B cell (primary cell): ENCODE measurements at regions not wholly inside any gene's neighbourhood (a gene's known extent, or its start where the extent isn't known, plus 50 kb on each side); places are given as distances from the start of the nearest gene placed in this dataset.

Experiments used
- ATAC-seq: fragments of 200-7000 bp; cut with Tn5 transposase; one replicate; pipeline ENCODE4 v1.10.0; 2021; ENCODE audit warnings: low read depth, mild to moderate bottlenecking, moderate number of reproducible peaks, moderate library complexity
- CTCF ChIA-PET: fragments of 350-600 bp; sonication (Branson Sonifier 250); formaldehyde crosslinking; loops from one replicate; lab custom pipeline; 2021; ENCODE audit warnings: antibody characterized with exemption, inconsistent platforms; lab: Charles Lee
- POLR2A ChIA-PET: fragments of 350-600 bp; sonication (Branson Sonifier 250); formaldehyde crosslinking; loops from one replicate; lab custom pipeline; 2021; ENCODE audit warnings: antibody characterized with exemption; lab: Charles Lee
- DNase-seq: peaks from one replicate; pipeline ENCODE4 v3.0.0; 2013
- H2AFZ ChIP-seq: 2 replicates; pipeline ENCODE4 v1.6.1; 2012; ENCODE audit warnings: mild to moderate bottlenecking, low read depth, low read length; ENCODE audit not compliant: insufficient read depth, poor library complexity, severe bottlenecking
- H3K27ac ChIP-seq, 2 donors: 1 replicate in 1 of 2; 2 replicates in 1 of 2; pipeline ENCODE4 v1.5.1; 2012 to 2013; ENCODE audit warnings: low read length in 2 of 2, mild to moderate bottlenecking in 2 of 2, moderate library complexity in 1 of 2
- H3K27me3 ChIP-seq, 4 experiments: fragments of 200-600 bp in 1 of 4; sonication (generic) in 1 of 4; replicated peaks in 1 of 4; 1 replicate in 2 of 4; 2 replicates in 2 of 4; pipeline versions ENCODE4 v1.6.1 to v1.7.0; 2013 to 2016; ENCODE audit warnings: low read length in 3 of 4, mild to moderate bottlenecking in 2 of 4, mixed read lengths in 1 of 4, moderate library complexity in 1 of 4; ENCODE audit not compliant: insufficient read depth in 4 of 4, control insufficient read depth in 3 of 4; ENCODE audit errors: control extremely low read depth in 1 of 4
- H3K36me3 ChIP-seq, 2 experiments: replicated peaks in 1 of 2; 1 replicate in 1 of 2; 2 replicates in 1 of 2; pipeline versions ENCODE4 v1.6.1 to v1.7.1; 2013; ENCODE audit warnings: low read length in 1 of 2; ENCODE audit not compliant: insufficient read depth in 2 of 2, control insufficient read depth in 1 of 2; ENCODE audit errors: control extremely low read depth in 1 of 2, extremely low read depth in 1 of 2
- H3K4me1 ChIP-seq, 2 donors: fragments of 200-600 bp in 1 of 2; sonication (generic) in 1 of 2; 1 replicate in 1 of 2; 2 replicates in 1 of 2; pipeline versions ENCODE4 v1.5.1 to v1.6.1; 2013 to 2017; ENCODE audit warnings: low read length in 2 of 2; ENCODE audit not compliant: control insufficient read depth in 2 of 2, insufficient read depth in 2 of 2
- H3K4me2 ChIP-seq: replicated peaks from 2 replicates; pipeline ENCODE3; 2012; ENCODE audit warnings: mild to moderate bottlenecking, low read depth, low read length; ENCODE audit not compliant: poor library complexity, severe bottlenecking
- H3K4me3 ChIP-seq, 5 experiments: fragments of 200-600 bp in 1 of 5; sonication (generic) in 1 of 5; 1 replicate in 3 of 5; 2 replicates in 2 of 5; pipeline versions ENCODE4 v1.5.1 to v1.7.0; 2011 to 2016; ENCODE audit warnings: low read length in 4 of 5, mild to moderate bottlenecking in 4 of 5, low read depth in 2 of 5, control low read depth in 1 of 5, moderate library complexity in 1 of 5; ENCODE audit not compliant: insufficient read depth in 1 of 5; ENCODE audit errors: control extremely low read depth in 1 of 5, extremely low read depth in 1 of 5
- H3K79me2 ChIP-seq: fragments of 200-600 bp; sonication (generic); one replicate; pipeline ENCODE4 v1.6.0; 2016; ENCODE audit warnings: low read length; ENCODE audit not compliant: control insufficient read depth, insufficient read depth
- H3K9ac ChIP-seq: fragments of 200-600 bp; sonication (generic); 2 replicates; pipeline ENCODE4 v1.6.1; 2017; ENCODE audit warnings: mild to moderate bottlenecking, low read length, moderate library complexity
- H3K9me3 ChIP-seq, 3 donors: one replicate each; pipeline versions ENCODE4 v1.6.1 to v1.7.1; 2013; ENCODE audit warnings: low read length in 2 of 3; ENCODE audit not compliant: control insufficient read depth in 2 of 3, insufficient read depth in 1 of 3; ENCODE audit errors: control extremely low read depth in 1 of 3
- H4K20me1 ChIP-seq: 2 replicates; pipeline ENCODE4 v1.6.0; 2012; ENCODE audit warnings: mild to moderate bottlenecking, low read length; ENCODE audit not compliant: insufficient read depth, control insufficient read depth, poor library complexity, severe bottlenecking
- H3K27ac Mint-ChIP-seq: one replicate; pipeline ENCODE4 v1.8.0; 2021; ENCODE audit warnings: mixed read lengths
- H3K27me3 Mint-ChIP-seq: one replicate; pipeline ENCODE4 v1.8.0; 2021; ENCODE audit warnings: mixed read lengths
- H3K4me1 Mint-ChIP-seq: one replicate; pipeline ENCODE4 v1.8.0; 2021; ENCODE audit warnings: mixed read lengths
- H3K4me3 Mint-ChIP-seq: one replicate; pipeline ENCODE4 v1.8.0; 2021; ENCODE audit warnings: mixed read lengths
- H3K9me3 Mint-ChIP-seq: one replicate; pipeline ENCODE4 v1.8.0; 2022; ENCODE audit warnings: mixed read lengths; ENCODE audit not compliant: insufficient read depth
- EZH2 ChIP-seq: IDR thresholded peaks from 2 replicates; pipeline ENCODE4 v1.6.1; 2012; ENCODE audit warnings: borderline replicate concordance, low read depth, mild to moderate bottlenecking, moderate library complexity, low read length; ENCODE audit not compliant: insufficient read depth, poor library complexity, severe bottlenecking
- WGBS: methylation state at CpG from one replicate; pipeline ENCODE4 v1.1.5; 2013; ENCODE audit warnings: missing lambda C conversion rate; ENCODE audit not compliant: insufficient coverage; 5-methylcytosine and 5-hydroxymethylcytosine counted together
- intact Hi-C: fragments of 100-400 bp; cut with micrococcal nuclease; formaldehyde crosslinking; loops from one replicate; pipeline ENCODE4 v1.10.0; 2022
- TF ChIP-seq, protein P1 (sequence below): fragments of 200-600 bp; IDR thresholded peaks from one replicate; pipeline ENCODE4 v1.8.0; 2022; ENCODE audit warnings: antibody characterized with exemption, mild to moderate bottlenecking

DNA sequence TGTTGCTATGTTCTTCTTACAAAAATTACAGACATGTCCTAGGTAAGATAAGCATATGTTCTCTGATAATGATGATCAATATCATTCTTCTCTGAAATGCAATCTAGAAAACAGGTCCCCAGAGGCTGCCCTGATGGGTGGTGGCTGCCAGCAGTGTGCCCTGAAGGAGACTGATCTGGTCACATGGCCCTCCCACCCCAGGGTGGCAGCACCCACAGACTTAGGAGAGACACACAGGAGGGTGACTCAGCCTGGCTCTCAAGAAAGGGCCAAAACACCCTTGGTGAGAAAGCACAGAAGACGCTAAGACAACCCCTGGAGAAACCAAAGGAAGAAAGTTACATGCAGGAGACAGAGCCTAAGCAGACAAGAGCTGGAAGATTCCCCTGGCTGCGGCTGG, 203.7 kb downstream of the TJP1 start:
- Histone ChIP-seq H3K9me3 (peaks cover 0 to 5% (median 0%) of the 10 kb centered on the region in 3 donors), H3K9ac (no peak overlapping the region), H3K4me2 (no peak overlapping the region), H3K27ac (no peak overlapping the region), H3K79me2 (no peaks in the 10 kb centered on the region), H3K4me3 (no peak overlapping the region), H3K27me3 (no peaks in the 10 kb centered on the region), H4K20me1 (no peaks in the 10 kb centered on the region), H3K4me1 (no peaks in the 10 kb centered on the region), H2AFZ (no peak overlapping the region), H3K36me3 (no peaks in the 10 kb centered on the region)
- WGBS, result 94% methylated on average over 2 of the region's 2 CpGs
- DNase-seq (no peak), ATAC-seq (no peak)
- intact Hi-C loops, result no loop called here
- Mint-ChIP-seq H3K4me1 (no peaks in the 10 kb centered on the region), H3K27me3 (no peaks in the 10 kb centered on the region), H3K27ac (no peak overlapping the region), H3K4me3 (no peak overlapping the region), H3K9me3 (no peaks in the 10 kb centered on the region)
- TF ChIP-seq, protein P1, sequence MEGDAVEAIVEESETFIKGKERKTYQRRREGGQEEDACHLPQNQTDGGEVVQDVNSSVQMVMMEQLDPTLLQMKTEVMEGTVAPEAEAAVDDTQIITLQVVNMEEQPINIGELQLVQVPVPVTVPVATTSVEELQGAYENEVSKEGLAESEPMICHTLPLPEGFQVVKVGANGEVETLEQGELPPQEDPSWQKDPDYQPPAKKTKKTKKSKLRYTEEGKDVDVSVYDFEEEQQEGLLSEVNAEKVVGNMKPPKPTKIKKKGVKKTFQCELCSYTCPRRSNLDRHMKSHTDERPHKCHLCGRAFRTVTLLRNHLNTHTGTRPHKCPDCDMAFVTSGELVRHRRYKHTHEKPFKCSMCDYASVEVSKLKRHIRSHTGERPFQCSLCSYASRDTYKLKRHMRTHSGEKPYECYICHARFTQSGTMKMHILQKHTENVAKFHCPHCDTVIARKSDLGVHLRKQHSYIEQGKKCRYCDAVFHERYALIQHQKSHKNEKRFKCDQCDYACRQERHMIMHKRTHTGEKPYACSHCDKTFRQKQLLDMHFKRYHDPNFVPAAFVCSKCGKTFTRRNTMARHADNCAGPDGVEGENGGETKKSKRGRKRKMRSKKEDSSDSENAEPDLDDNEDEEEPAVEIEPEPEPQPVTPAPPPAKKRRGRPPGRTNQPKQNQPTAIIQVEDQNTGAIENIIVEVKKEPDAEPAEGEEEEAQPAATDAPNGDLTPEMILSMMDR, result no peak
- TF ChIP-seq EZH2, result no peak
- POLR2A ChIA-PET, result no interaction called here
- CTCF ChIA-PET, result no interaction called here

DNA sequence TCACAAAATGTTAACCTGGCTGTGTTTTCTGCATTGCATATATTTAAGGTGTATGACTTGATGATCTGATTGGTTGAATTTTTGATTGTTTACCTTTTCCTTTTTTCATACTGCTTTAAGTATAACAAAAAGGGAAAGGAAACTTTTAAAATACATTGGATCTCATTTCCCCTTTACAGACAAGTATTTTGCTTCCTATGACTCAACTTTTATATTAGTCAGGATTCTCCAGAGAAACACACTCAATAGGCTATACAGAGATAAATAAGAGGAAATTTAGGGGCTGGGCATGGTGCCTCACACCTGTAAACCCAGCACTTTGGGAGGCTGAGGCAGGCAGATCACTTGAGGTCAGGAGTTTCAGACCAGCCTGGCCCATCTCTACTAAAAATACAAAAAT, 205.8 kb downstream of the TJP1 start:
- no peaks in the 10 kb centered on the region for H3K4me1 Mint-ChIP-seq

More for the DNA sequence above, 205.8 kb downstream of the TJP1 start:
- H3K4me3 Mint-ChIP-seq, result no peak overlapping the region
- peaks cover 0 to 5% (median 0%) of the 10 kb centered on the region in 3 donors for H3K9me3 ChIP-seq
- no peaks in the 10 kb centered on the region for H3K36me3 ChIP-seq
- H3K9ac ChIP-seq, result no peak overlapping the region
- no peak overlapping the region for H3K4me2 ChIP-seq
- intact Hi-C loops, result no loop called here
- ChIA-PET POLR2A (no interaction called here), CTCF (no interaction called here)
- H3K79me2 ChIP-seq, result no peaks in the 10 kb centered on the region
- H3K4me1 ChIP-seq, result no peaks in the 10 kb centered on the region
- H4K20me1 ChIP-seq, result no peaks in the 10 kb centered on the region
- H3K27me3 ChIP-seq, result no peaks in the 10 kb centered on the region
- no peak overlapping the region for H2AFZ ChIP-seq
- ATAC-seq (no peak), DNase-seq (no peak)
- no peak overlapping the region for H3K27ac ChIP-seq
- H3K9me3 Mint-ChIP-seq, result no peaks in the 10 kb centered on the region
- no peak for TF ChIP-seq EZH2
- TF ChIP-seq, protein P1, result no peak
- no peaks in the 10 kb centered on the region for H3K27me3 Mint-ChIP-seq
- no peak overlapping the region for H3K4me3 ChIP-seq
- no peak overlapping the region for H3K27ac Mint-ChIP-seq
